Mononuclear cell (primary cell): ENCODE measurements at regions not wholly inside any gene's neighbourhood (a gene's known extent, or its start where the extent isn't known, plus 50 kb on each side); places are given as distances from the start of the nearest gene placed in this dataset.

Experiments used
- H3K27me3 ChIP-seq: 2 replicates; pipeline ENCODE4 v1.6.0; 2011; ENCODE audit warnings: low read length, control low read depth; ENCODE audit not compliant: insufficient read depth
- H3K4me1 ChIP-seq: 2 replicates; pipeline ENCODE4 v1.5.1; 2011; ENCODE audit warnings: mild to moderate bottlenecking, low read length, control low read depth; ENCODE audit not compliant: insufficient read depth
- H3K4me3 ChIP-seq: 2 replicates; pipeline ENCODE4 v1.5.1; 2011; ENCODE audit warnings: mild to moderate bottlenecking, low read length, moderate library complexity
- H3K9me3 ChIP-seq: 2 replicates; pipeline ENCODE4 v1.5.1; 2011; ENCODE audit warnings: low read depth, mild to moderate bottlenecking, control low read depth, low read length

DNA sequence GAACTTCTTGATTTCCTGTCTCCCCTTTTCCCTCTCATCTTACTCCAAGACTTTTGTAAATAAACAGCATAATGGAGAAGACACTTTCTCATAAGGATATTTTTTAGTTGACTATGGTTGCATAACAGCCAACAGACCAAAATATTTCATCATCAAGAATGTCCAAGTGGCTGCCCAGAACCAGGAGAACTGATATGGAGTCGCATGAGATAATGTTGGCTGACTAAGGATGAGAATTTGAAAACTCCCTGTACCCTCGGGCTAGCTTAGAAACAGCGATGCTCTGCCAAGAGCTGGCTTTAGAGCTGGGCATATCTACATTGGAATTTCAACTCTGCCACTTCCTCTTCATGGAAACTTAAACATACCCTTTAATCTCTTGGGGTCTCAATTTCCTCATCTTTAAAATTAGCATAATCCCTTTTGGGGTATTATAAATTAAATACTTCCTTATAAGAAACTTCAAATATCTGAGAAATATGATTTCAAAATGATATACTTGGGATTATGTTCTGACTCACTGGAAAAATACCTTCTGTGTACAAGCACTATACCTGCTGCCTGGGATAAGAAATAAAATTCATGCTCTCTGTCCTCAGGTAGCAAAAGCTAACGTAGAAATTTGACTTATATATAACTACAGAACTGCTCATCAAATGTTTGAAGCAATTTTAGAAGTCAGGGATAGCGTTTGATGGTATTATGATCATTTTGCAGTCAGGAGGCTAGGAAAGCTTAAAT is 777.3 kb downstream of the LTN1 start:
- Histone ChIP-seq H3K27me3 (no peaks in the 10 kb centered on the region), H3K4me3 (no peak overlapping the region), H3K9me3 (no peaks in the 10 kb centered on the region), H3K4me1 (no peaks in the 10 kb centered on the region)

DNA sequence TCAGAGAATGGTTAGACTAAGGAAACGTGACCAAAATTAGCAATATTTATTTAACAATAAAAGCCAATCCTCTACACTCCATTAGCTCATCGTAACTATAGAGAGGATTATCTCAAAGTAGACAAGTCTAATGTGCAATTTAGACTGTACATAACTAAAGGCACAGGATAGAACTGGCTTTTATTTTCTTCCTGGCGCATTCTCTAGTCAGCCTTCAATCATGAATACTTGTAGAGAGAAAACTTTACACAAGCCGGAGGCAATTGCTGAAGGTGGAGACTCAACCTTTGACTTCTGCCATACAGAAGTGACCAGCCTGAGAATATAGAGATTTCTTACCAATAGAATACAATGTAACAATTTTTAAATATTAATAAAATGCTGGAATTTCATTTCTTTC is 777.9 kb downstream of the LTN1 start:
- Histone ChIP-seq H3K9me3 (no peaks in the 10 kb centered on the region), H3K4me3 (no peak overlapping the region), H3K4me1 (no peaks in the 10 kb centered on the region), H3K27me3 (no peaks in the 10 kb centered on the region)

DNA sequence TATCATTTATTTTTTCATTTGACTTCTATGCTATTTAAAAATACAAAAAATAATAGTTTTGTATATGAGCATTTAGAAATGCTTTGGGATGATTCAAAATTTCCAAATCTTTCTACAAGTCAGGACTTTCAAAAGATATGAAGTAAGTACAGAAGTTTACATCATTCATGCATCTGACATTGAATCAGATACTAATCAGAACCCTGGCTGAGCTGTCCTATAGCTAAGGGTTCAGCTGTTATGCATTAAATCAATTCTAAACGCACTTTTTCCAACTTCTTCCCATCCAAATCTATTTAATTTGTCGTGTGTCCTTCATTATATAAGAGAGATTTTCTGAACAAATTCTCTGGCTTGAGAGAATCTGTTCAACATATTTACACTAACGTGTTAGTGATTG is 779.4 kb downstream of the LTN1 start:
- no peak overlapping the region for H3K4me3 ChIP-seq
- no peaks in the 10 kb centered on the region for H3K4me1 ChIP-seq
- H3K27me3 ChIP-seq: no peaks in the 10 kb centered on the region
- no peaks in the 10 kb centered on the region for H3K9me3 ChIP-seq

DNA sequence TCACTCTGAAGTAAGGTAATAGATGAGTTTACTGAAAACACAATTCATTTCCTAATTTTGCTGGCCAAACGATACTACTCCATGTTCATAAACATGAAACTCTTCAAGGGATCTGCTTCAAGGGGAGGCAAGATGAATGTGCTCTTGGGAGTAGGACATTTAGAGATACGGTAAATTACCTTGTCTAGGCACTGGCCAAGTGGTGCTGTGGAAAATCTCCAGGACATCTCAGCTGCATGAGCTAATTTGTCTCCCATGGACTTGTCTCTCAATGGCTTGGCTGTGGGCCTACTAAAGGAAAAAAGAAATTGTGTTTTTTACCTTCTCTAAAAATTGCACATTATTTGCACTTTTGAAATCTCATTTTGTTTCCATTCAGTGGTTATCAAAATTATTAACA is 780.6 kb downstream of the LTN1 start:
- H3K27me3 ChIP-seq: no peaks in the 10 kb centered on the region
- H3K4me3 ChIP-seq: no peak overlapping the region
- no peaks in the 10 kb centered on the region for H3K9me3 ChIP-seq
- no peaks in the 10 kb centered on the region for H3K4me1 ChIP-seq

DNA sequence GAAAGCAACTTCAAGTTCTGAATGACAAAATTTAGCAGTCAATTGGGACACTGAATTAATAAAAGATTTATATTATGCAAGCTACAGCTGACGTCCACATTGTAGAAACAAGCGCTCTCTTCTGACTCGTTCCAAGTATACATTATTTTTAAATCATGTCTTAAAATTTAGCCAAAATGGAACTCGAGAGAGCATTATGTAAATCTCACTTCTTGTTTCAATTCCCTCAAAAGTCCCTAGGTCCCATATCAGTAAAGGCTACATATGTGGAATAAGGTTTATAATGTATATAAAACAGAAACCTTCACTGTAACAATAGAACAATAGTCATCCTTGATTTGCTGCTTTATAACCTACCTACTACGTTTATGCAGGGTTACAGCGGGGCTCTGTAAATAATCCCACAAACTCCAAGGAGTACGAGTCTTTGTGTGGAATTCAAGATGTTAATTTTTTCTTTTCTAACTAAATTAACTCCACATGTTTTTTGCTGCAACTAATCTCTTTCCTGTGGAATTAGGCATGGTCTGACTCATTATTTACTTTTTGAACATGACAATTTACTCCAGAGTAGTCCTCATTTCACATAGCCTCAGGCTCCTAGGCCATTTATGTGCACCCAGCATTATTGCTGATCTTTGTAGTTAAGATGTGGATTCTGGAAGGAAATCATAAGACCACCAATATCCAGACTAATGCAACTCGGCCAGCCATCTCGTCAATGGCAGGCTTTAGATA is 785.1 kb downstream of the LTN1 start:
- Histone ChIP-seq H3K27me3 (no peaks in the 10 kb centered on the region), H3K4me3 (no peak overlapping the region), H3K4me1 (no peaks in the 10 kb centered on the region), H3K9me3 (no peaks in the 10 kb centered on the region)

DNA sequence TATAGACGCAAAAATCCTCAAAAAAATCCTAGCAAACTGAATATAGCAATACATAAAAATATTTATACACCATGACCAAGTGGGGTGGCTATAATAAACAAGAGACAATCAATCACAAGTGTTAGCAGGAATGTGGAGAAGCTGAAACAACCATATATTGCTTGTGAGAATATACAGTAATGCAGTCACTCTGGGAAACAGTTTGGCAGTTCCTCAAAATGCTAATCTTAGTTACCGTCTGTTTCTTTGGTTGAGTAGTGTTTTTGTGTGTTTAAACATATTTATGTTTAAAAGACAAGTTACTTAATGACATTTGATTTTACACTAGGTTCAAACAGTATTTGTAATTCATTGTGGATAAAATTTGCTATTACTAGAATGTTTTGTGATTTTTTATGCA is 792.0 kb downstream of the LTN1 start:
- Histone ChIP-seq H3K4me1 (no peaks in the 10 kb centered on the region), H3K9me3 (no peaks in the 10 kb centered on the region), H3K27me3 (no peaks in the 10 kb centered on the region), H3K4me3 (no peak overlapping the region)

DNA sequence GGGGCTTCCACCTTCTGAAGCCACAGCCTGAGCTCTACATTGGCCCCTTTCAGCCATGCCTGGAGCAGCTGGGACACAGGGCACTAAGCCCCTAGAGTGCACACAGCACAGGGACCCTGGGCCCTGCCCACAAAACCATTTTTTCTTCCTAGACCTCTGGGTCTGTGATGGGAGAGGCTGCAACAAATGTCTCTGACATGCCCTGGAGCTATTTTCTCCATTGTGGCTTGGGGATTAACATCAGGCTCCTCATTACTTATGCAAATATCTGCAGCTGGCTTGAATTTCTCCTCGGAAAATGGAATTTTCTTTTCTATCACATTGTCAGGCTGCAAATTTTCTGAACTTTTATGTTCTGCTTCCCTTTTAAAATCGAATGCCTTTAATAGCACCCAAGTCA is 795.7 kb downstream of the LTN1 start:
- Histone ChIP-seq H3K4me1 (no peaks in the 10 kb centered on the region), H3K9me3 (no peaks in the 10 kb centered on the region), H3K27me3 (no peaks in the 10 kb centered on the region), H3K4me3 (no peak overlapping the region)

DNA sequence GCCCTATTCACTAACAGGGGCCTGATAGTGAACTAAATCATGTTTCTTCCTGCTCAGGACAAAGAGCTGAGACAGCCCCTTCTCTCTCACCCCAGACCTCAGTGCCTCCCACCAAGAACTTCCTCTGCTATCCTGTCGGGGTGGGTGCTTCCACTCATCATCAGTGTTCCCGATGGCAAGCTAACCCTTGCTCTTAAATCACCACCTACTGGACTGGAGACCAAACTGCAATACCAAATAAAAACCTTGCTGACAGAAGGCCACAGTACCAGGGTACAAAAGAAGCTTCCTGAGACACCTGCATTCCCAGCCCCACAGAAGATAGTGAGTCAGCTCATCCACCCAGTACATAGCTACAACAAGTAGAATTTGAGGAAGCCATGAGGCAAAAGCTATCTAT is 799.5 kb downstream of the LTN1 start:
- Histone ChIP-seq H3K4me3 (no peak overlapping the region), H3K9me3 (no peaks in the 10 kb centered on the region), H3K4me1 (no peaks in the 10 kb centered on the region), H3K27me3 (no peaks in the 10 kb centered on the region)

DNA sequence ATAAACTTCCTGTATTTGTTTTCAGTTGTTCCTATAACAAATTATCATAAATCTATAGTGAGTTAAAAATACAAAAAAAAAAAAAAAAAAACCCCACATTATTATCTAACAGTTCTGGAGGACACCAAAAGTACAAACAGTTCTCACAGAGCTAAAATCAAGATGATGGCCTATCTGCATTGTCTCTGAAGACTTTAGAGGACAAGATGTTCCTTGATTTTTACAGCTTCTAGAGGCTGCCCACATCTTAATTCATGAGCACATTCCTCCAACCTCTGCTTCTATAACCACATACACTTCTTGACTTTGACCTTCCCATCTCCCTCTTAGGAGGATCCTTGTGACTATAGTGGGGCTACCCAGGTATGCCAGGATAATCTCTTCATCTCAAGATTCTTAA is 806.1 kb downstream of the LTN1 start:
- H3K9me3 ChIP-seq: no peaks in the 10 kb centered on the region

DNA sequence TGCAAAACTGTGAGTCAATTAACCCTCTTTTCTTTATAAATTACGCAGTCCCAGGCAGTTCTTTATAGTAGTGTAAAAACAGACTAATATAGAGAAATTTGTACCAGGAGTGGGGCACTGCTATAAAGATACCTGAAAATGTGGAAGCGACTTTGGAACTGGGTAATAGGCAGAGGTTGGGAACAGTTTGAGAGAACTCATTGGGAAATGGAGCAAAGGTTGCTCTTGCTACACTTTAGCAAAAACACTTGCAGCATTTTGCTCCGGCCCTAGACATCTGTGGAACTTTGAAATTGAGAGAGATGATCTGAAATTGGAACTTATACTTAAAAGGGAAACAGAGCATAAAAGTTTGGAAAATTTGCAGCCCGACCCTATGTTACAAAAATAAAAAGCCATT is 810.9 kb downstream of the LTN1 start:
- Histone ChIP-seq H3K4me3 (no peak overlapping the region), H3K27me3 (no peaks in the 10 kb centered on the region), H3K9me3 (no peaks in the 10 kb centered on the region), H3K4me1 (no peaks in the 10 kb centered on the region)

More for the DNA sequence above, 806.1 kb downstream of the LTN1 start:
- Histone ChIP-seq H3K4me3 (no peak overlapping the region), H3K27me3 (no peaks in the 10 kb centered on the region), H3K4me1 (no peaks in the 10 kb centered on the region)

DNA sequence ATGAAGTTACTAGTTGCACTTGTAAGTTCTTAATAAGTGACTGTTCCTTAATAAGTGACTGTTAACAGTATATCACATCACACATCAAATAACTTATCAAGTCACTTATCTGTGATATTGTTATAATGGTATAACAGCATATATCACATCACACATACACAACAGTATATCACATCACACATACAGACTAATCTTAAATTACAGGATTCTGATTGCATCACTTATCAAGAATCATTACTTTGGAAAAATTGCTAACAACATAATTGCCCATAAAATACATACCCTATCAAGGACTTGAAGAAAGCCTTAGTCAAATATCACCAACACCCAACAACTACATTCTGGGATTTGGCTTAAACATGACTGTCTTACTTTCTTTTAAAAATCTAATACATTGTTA is 813.5 kb downstream of the LTN1 start:
- H3K4me3 ChIP-seq: no peak overlapping the region
- H3K27me3 ChIP-seq: no peaks in the 10 kb centered on the region
- no peaks in the 10 kb centered on the region for H3K9me3 ChIP-seq
- no peaks in the 10 kb centered on the region for H3K4me1 ChIP-seq

DNA sequence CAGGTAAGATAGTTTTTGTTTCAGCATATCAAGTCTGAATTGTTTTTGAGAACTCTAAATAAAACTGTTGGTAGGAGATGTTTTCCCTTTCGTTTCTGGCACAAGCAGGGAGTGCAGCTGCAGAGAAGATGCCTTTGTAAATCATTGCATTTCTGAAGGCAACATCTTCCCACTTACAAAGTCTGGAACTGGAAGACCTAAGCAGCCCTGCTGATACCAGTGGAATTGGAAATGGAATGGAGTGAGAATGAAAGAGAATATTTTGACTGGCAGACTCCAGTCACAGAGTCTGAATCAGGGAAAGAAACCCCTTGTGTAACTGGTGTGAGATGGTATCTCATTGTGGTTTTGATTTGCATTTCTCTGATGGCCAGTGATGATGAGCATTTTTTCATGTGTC is 815.6 kb downstream of the LTN1 start:
- no peaks in the 10 kb centered on the region for H3K4me1 ChIP-seq
- H3K27me3 ChIP-seq: no peaks in the 10 kb centered on the region
- H3K9me3 ChIP-seq: no peaks in the 10 kb centered on the region
- H3K4me3 ChIP-seq: no peak overlapping the region

DNA sequence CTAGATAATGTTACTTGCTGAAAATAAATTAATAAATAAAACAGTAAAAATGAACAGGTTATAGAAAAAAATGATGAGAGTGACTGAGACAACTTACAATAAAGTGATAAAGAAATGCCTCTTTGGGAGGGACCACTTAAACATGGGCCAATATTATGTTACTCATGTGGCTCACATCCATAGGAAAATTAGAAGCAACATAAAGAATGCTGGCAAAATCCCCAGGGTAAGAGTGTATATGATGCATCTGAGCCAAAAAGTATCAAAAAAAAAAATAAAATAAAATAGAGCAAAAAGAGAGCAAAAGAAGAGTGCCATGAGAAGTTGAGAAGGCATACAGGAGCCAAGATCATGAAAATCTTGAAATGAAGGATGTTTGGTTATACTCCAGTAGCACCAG is 818.0 kb downstream of the LTN1 start:
- Histone ChIP-seq H3K4me1 (no peaks in the 10 kb centered on the region), H3K4me3 (no peak overlapping the region), H3K9me3 (no peaks in the 10 kb centered on the region), H3K27me3 (no peaks in the 10 kb centered on the region)

DNA sequence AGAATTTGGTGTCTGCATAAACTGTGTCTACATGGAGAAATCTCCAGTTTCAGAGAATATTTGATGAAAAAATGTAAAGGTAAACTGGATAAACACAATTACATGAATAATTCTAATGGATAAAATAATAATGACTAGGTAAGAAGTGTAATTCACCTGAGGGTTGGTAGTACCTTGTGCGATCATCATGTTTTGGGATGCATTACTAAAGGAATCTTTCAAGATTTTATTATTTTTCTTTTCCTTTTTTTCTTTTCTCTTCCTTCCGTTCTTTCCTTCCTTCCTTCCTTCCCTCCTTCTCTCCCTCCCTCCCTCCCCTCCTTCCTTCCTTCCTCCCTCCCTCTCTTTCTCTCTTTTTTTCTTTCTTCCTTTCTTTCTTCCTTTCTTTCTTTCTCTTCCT is 818.7 kb downstream of the LTN1 start:
- H3K27me3 ChIP-seq: no peaks in the 10 kb centered on the region
- H3K4me1 ChIP-seq: no peaks in the 10 kb centered on the region
- H3K4me3 ChIP-seq: no peak overlapping the region
- no peaks in the 10 kb centered on the region for H3K9me3 ChIP-seq

DNA sequence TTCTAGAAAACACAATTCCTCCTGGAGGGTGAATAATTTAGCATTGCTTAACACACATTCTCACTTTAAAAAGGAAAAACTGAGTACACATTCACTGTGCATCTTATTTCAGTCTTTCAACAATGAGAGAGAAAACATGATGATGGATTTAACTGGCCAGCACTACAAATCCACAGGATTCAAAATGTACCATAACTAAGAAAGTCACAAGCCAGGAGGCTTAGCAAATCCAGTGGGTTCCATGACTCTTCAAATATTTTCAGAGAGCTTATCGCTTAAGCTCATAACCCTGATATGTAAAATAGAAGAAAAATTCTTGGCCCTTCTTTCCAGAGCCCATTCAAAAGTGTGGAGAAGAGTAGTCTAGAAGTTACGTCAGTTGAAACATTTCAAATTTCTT is 820.3 kb downstream of the LTN1 start:
- H3K4me3 ChIP-seq: no peak overlapping the region
- H3K27me3 ChIP-seq: no peaks in the 10 kb centered on the region
- no peaks in the 10 kb centered on the region for H3K9me3 ChIP-seq
- H3K4me1 ChIP-seq: no peaks in the 10 kb centered on the region

DNA sequence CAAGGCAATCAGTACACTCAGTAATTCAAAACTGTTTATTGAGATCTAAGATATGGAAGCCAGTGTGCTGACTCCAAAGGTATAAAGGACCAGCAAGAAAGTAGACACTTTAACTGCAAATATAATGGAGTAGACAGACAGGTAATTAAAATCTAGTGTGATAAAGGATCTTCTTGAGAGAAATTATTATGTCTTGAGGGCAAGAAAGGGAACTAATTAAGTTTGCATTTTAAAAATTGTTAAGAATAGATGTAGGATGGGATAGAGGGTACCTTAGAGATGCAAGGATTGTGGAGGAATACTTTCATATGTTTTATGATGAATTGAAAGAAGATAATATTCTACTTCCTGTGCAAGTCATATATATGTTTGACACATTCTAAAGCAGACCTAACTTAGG is 825.3 kb downstream of the LTN1 start:
- Histone ChIP-seq H3K4me1 (no peaks in the 10 kb centered on the region), H3K27me3 (no peaks in the 10 kb centered on the region), H3K9me3 (no peaks in the 10 kb centered on the region), H3K4me3 (no peak overlapping the region)
